ENCODE measurements at regions not wholly inside any gene's neighbourhood (a gene's known extent, or its start where the extent isn't known, plus 50 kb on each side); places are given as distances from the start of the nearest gene placed in this dataset.

GRCh38 chr13:73212482-73212881 lies 153.7 kb downstream of the KLF5 start:
- Histone ChIP-seq H3K27me3 (ENCODE audit: insufficient read depth, low read depth, low read length) (no peaks in the 10 kb centered on the region), H3K27ac (ENCODE audit: low read length) (no peak overlapping the region), H3K9ac (ENCODE audit: low read length) (no peak overlapping the region), H3K79me2 (replicated peaks; ENCODE audit: insufficient read depth, low read length) (no peaks in the 10 kb centered on the region), H3F3A (ENCODE audit: insufficient read depth, low read length, poor library complexity, severe bottlenecking) (no peaks in the 10 kb centered on the region), H3K4me3 (ENCODE audit: low read length) (no peak overlapping the region), H2AFZ (ENCODE audit: low read depth, low read length) (no peak overlapping the region), H3K9me2 (ENCODE audit: insufficient read depth, low read length) (no peaks in the 10 kb centered on the region), H3K4me2 (ENCODE audit: low read length) (no peak overlapping the region), H3K36me3 (ENCODE audit: insufficient read depth, low read length) (no peaks in the 10 kb centered on the region), H4K20me1 (ENCODE audit: insufficient read depth) (no peaks in the 10 kb centered on the region), H3K9me3 (ENCODE audit: low read length) (no peaks in the 10 kb centered on the region)
- no peak for TF ChIP-seq TAF1 (IDR thresholded peaks at IDR 0.05; ENCODE audit: low read depth)
- TF ChIP-seq CTCF (IDR thresholded peaks at IDR 0.05; ENCODE audit: poor library complexity, severe bottlenecking): no peak
- TF ChIP-seq SMC3 (conservative IDR thresholded peaks at IDR 0.05; ENCODE audit: poor library complexity): no peak
- TF ChIP-seq EZH2 (IDR thresholded peaks at IDR 0.05; ENCODE audit: borderline replicate concordance, insufficient read depth, low read length, poor library complexity, severe bottlenecking): no peak
- no peak for TF ChIP-seq EP300 (conservative IDR thresholded peaks at IDR 0.05; ENCODE audit: poor library complexity, severe bottlenecking)

GRCh38 chr13:73210218-73210883 lies 151.5 kb downstream of the KLF5 start:
- Histone ChIP-seq H3K4me2 (ENCODE audit: low read length) (no peak overlapping the region), H3K27me3 (ENCODE audit: insufficient read depth, low read depth, low read length) (no peaks in the 10 kb centered on the region), H3K79me2 (replicated peaks; ENCODE audit: insufficient read depth, low read length) (no peaks in the 10 kb centered on the region), H3K36me3 (ENCODE audit: insufficient read depth, low read length) (no peaks in the 10 kb centered on the region), H4K20me1 (ENCODE audit: insufficient read depth) (no peaks in the 10 kb centered on the region), H3K9me3 (ENCODE audit: low read length) (no peaks in the 10 kb centered on the region), H3K9ac (ENCODE audit: low read length) (no peak overlapping the region), H3F3A (ENCODE audit: insufficient read depth, low read length, poor library complexity, severe bottlenecking) (no peaks in the 10 kb centered on the region), H3K9me2 (ENCODE audit: insufficient read depth, low read length) (no peaks in the 10 kb centered on the region), H3K4me3 (ENCODE audit: low read length) (no peak overlapping the region), H2AFZ (ENCODE audit: low read depth, low read length) (no peak overlapping the region), H3K27ac (ENCODE audit: low read length) (no peak overlapping the region)
- no peak for TF ChIP-seq TAF1 (IDR thresholded peaks at IDR 0.05; ENCODE audit: low read depth)

- Histone ChIP-seq H3K9me3 (ENCODE audit: low read length) (no peaks in the 10 kb centered on the region), H2AFZ (ENCODE audit: low read depth, low read length) (no peak overlapping the region), H3F3A (ENCODE audit: insufficient read depth, low read length, poor library complexity, severe bottlenecking) (no peaks in the 10 kb centered on the region), H3K9ac (ENCODE audit: low read length) (no peak overlapping the region), H3K9me2 (ENCODE audit: insufficient read depth, low read length) (no peaks in the 10 kb centered on the region), H3K79me2 (replicated peaks; ENCODE audit: insufficient read depth, low read length) (no peaks in the 10 kb centered on the region), H3K4me3 (ENCODE audit: low read length) (no peak overlapping the region), H3K36me3 (ENCODE audit: insufficient read depth, low read length) (no peaks in the 10 kb centered on the region), H3K27me3 (ENCODE audit: insufficient read depth, low read depth, low read length) (no peaks in the 10 kb centered on the region), H4K20me1 (ENCODE audit: insufficient read depth) (no peaks in the 10 kb centered on the region), H3K27ac (ENCODE audit: low read length) (no peak overlapping the region), H3K4me2 (ENCODE audit: low read length) (no peak overlapping the region)
- no peak for TF ChIP-seq REST (IDR thresholded peaks at IDR 0.05; ENCODE audit: borderline replicate concordance)
- TF ChIP-seq POLR2AphosphoS5 (IDR thresholded peaks at IDR 0.05): no peak
- TF ChIP-seq CTCF (IDR thresholded peaks at IDR 0.05; ENCODE audit: poor library complexity, severe bottlenecking): no peak
- TF ChIP-seq RAD21 (conservative IDR thresholded peaks at IDR 0.05): no peak
- no peak for TF ChIP-seq SMC3 (conservative IDR thresholded peaks at IDR 0.05; ENCODE audit: poor library complexity)
- TF ChIP-seq MXI1 (conservative IDR thresholded peaks at IDR 0.05; ENCODE audit: poor library complexity, severe bottlenecking): no peak
- TF ChIP-seq EZH2 (IDR thresholded peaks at IDR 0.05; ENCODE audit: borderline replicate concordance, insufficient read depth, low read length, poor library complexity, severe bottlenecking): no peak
- TF ChIP-seq EP300 (conservative IDR thresholded peaks at IDR 0.05; ENCODE audit: poor library complexity, severe bottlenecking): no peak
- TF ChIP-seq TAF1 (IDR thresholded peaks at IDR 0.05; ENCODE audit: low read depth): no peak
These were observed 146.1 kb downstream of the KLF5 start for GRCh38 chr13:73204952-73205351.

Measured in neural cell (in vitro differentiated cells).